ENCODE measurements at regions not wholly inside any gene's neighbourhood (a gene's known extent, or its start where the extent isn't known, plus 50 kb on each side); places are given as distances from the start of the nearest gene placed in this dataset.

- no peak for TF ChIP-seq EZH2 (IDR thresholded peaks at IDR 0.05; ENCODE audit: borderline replicate concordance, insufficient read depth, low read depth, low read length, poor library complexity, severe bottlenecking)
- TF ChIP-seq CTCF (IDR thresholded peaks at IDR 0.05) = no peak
Measured at GRCh38 chr4:187934766-187935165, 60.8 kb upstream of the ZFP42 start.

Data from B cell (primary cell).